ENCODE measurements at regions not wholly inside any gene's neighbourhood (a gene's known extent, or its start where the extent isn't known, plus 50 kb on each side); places are given as distances from the start of the nearest gene placed in this dataset.
"Not testable (repeated sequence)": the region's sequence is repeated elsewhere in the genome, so short reads cannot be mapped to it uniquely, and the experiment has no call there.

DNA sequence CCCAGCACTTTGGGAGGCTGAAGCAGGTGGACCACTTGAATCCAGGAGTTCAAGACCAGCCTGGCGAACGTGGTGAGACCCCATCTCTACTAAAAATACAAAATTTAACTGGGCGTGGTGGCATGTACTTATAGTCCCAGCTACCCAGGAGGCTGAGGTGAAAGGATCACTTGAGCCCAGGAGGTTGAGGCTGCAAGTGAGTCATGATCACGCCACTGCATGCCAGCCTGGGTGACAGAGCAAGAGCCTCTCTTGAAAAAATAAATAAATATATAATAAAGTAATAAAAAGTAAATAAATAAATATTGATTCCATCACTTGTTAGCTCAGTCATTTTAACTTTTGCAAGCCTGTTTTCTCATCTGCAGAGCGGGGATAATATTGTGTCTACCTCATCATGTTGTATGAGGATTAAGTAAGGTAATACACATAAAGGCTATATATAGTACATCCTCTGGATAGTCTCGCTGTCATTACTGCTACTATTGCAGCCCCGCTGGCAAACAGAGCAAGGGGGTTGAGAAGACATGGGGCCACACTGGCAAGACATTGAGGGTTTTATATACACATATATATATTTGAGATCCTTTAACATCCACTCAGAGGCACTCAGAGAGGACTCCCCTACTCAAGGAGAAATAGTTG is 210.9 kb downstream of the C9orf152 start:
- no peak overlapping the region for H3K27ac ChIP-seq (ENCODE audit: low read length)
- no peaks in the 10 kb centered on the region for H3K9me3 ChIP-seq (ENCODE audit: control insufficient read depth, insufficient read depth, low read length)
- no peaks in the 10 kb centered on the region for H3K36me3 ChIP-seq (ENCODE audit: control insufficient read depth, insufficient read depth, low read length)
- H3K27me3 ChIP-seq (ENCODE audit: control insufficient read depth, insufficient read depth, low read length) = no peaks in the 10 kb centered on the region
- no peak for DNase-seq (ENCODE audit: low read depth, low spot score)
- no peak overlapping the region for H3K4me3 ChIP-seq (ENCODE audit: low read length)
- H3K4me1 ChIP-seq (ENCODE audit: control insufficient read depth, insufficient read depth, low read length) = no peaks in the 10 kb centered on the region
- WGBS (ENCODE audit: insufficient coverage, insufficient read length) = no CpG with 5 or more reads among the region's 7 CpGs

DNA sequence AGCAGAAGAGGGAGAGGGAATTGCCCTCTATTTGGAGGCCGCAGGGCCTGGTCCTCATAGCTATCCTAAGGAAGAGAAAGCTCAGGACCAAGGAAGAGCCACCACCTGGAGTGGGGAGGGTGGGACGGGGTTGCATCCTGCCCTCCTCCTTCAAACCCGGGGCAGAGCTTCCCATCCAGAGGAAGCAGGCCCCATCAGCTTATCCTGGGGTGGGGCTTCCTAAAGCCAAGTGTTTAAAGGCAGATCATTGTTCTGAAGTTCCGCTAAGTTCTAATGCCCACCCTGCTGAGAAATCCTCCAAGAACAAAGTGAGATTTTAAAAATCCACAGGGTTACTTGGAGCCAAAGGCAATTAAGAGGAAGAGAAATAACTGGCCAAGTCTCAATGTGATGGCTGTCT is 210.3 kb downstream of the C9orf152 start:
- H3K27ac ChIP-seq (ENCODE audit: low read length) = no peak overlapping the region
- no peaks in the 10 kb centered on the region for H3K36me3 ChIP-seq (ENCODE audit: control insufficient read depth, insufficient read depth, low read length)
- H3K4me1 ChIP-seq (ENCODE audit: control insufficient read depth, insufficient read depth, low read length) = no peaks in the 10 kb centered on the region
- WGBS (ENCODE audit: insufficient coverage, insufficient read length) = no CpG with 5 or more reads among the region's 4 CpGs
- H3K9me3 ChIP-seq (ENCODE audit: control insufficient read depth, insufficient read depth, low read length) = no peaks in the 10 kb centered on the region
- H3K27me3 ChIP-seq (ENCODE audit: control insufficient read depth, insufficient read depth, low read length) = no peaks in the 10 kb centered on the region
- no peak for DNase-seq (ENCODE audit: low read depth, low spot score)
- no peak overlapping the region for H3K4me3 ChIP-seq (ENCODE audit: low read length)

DNA sequence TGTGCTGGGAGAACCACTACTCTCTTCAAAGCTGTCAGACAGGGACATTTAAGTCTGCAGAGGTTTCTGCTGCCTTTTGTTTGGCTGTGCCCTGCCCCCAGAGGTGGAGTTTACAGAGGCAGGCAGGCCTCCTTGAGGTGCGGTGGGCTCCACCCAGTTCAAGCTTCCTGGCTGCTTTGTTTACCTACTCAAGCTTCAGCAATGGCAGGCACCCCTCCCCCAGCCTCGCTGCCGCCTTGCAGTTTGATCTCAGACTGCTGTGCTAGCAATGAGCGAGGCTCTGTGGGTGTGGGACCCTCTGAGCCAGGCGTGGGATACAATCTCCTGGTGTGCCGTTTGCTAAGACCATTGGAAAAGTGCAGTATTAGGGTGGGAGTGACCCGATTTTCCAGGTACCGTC is 202.4 kb downstream of the C9orf152 start:
- H3K27ac ChIP-seq (ENCODE audit: low read length); H3K9me3 ChIP-seq (ENCODE audit: control insufficient read depth, insufficient read depth, low read length); H3K4me1 ChIP-seq (ENCODE audit: control insufficient read depth, insufficient read depth, low read length); H3K27me3 ChIP-seq (ENCODE audit: control insufficient read depth, insufficient read depth, low read length); H3K4me3 ChIP-seq (ENCODE audit: low read length); DNase-seq (ENCODE audit: low read depth, low spot score); H3K36me3 ChIP-seq (ENCODE audit: control insufficient read depth, insufficient read depth, low read length): not testable (repeated sequence)
- WGBS (ENCODE audit: insufficient coverage, insufficient read length) = no CpG with 5 or more reads among the region's 8 CpGs

DNA sequence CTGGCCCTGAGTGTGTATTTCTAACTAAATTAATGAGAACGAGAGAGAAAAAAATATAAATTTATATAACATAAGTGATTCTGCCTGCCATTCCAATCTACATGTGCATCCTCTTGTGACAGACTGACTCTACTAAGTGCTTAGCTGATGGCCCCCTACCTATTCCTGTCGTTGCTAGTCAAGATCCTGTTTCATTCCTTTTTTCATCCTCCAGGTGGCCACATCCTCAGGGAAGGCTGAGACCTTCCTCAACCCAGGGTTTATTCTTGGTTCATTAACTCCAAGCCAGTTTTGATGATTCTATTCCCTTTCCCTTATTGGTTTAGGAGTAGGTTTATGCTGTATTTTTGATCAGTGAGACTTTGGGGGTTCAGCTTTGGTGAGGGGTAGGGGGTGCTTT is 201.3 kb downstream of the C9orf152 start:
- Histone ChIP-seq H3K9me3 (ENCODE audit: control insufficient read depth, insufficient read depth, low read length) (no peaks in the 10 kb centered on the region), H3K4me3 (ENCODE audit: low read length) (no peak overlapping the region), H3K27me3 (ENCODE audit: control insufficient read depth, insufficient read depth, low read length) (no peaks in the 10 kb centered on the region), H3K27ac (ENCODE audit: low read length) (no peak overlapping the region), H3K4me1 (ENCODE audit: control insufficient read depth, insufficient read depth, low read length) (no peaks in the 10 kb centered on the region), H3K36me3 (ENCODE audit: control insufficient read depth, insufficient read depth, low read length) (no peaks in the 10 kb centered on the region)
- DNase-seq (ENCODE audit: low read depth, low spot score) = no peak
- no CpG with 5 or more reads among the region's 2 CpGs for WGBS (ENCODE audit: insufficient coverage, insufficient read length)

DNA sequence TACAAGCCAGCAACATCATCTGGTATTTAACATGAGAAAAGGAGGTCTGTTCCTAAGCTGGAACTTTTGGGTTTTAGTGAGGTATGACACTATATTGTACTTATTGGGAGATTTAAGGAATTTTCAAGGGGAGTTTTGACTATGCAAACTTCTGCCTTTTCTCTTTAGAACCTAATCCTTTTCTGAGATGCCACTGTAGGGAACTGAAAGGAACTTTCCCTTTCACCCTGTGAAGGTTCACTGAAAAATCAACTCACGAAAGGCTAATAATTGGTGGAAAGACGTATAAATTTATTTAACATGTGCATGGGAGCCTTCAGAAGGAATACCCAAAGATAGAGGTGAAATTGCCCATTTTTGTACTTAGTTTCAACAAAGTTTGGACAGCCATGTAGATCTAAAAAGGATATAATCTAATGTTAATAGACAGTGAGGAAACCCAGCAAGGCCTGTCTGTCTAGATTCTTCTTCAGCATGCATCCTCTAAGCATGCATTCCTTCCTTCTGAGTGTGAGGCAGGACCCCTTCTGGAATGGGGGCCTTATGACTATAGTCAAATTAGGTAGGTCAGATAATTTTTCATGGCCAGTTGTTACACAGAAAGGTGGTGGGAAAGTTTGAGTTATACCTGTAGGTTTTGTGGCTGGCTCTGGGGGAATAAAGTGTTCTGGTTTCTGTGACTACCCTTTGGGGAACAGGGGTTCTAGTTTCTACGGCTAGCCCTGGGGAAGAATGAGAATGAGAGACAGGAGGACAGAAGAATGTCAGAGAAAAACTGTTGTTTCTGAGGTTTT is 200.3 kb downstream of the C9orf152 start:
- no peaks in the 10 kb centered on the region for H3K27me3 ChIP-seq (ENCODE audit: control insufficient read depth, insufficient read depth, low read length)
- H3K36me3 ChIP-seq (ENCODE audit: control insufficient read depth, insufficient read depth, low read length) = no peaks in the 10 kb centered on the region
- H3K9me3 ChIP-seq (ENCODE audit: control insufficient read depth, insufficient read depth, low read length) = no peaks in the 10 kb centered on the region
- WGBS (ENCODE audit: insufficient coverage, insufficient read length) = no CpG with 5 or more reads among the region's 3 CpGs
- no peak for DNase-seq (ENCODE audit: low read depth, low spot score)
- no peak overlapping the region for H3K4me3 ChIP-seq (ENCODE audit: low read length)
- no peak overlapping the region for H3K27ac ChIP-seq (ENCODE audit: low read length)
- no peaks in the 10 kb centered on the region for H3K4me1 ChIP-seq (ENCODE audit: control insufficient read depth, insufficient read depth, low read length)

DNA sequence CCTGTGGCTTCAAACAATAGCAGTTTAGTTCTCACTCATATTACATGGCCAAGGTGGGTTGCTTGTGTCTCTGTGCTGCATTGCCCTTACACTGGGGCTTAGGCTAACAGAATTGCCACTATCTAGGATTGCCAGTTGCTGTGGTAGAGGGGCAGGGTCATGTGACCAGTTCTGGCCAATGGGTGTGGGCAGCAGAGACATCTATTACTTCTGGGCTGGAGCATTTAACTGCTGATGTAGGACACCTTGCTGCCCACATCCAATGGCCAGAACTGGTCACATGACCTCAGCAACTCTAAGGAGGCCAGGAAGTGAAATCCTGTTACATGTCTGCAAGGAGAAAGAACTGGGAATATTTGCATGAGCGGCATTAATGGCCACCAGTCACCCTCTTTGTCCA is 199.3 kb downstream of the C9orf152 start:
- no CpG with 5 or more reads among the region's 1 CpG for WGBS (ENCODE audit: insufficient coverage, insufficient read length)
- no peak for DNase-seq (ENCODE audit: low read depth, low spot score)
- no peak overlapping the region for H3K27ac ChIP-seq (ENCODE audit: low read length)

DNA sequence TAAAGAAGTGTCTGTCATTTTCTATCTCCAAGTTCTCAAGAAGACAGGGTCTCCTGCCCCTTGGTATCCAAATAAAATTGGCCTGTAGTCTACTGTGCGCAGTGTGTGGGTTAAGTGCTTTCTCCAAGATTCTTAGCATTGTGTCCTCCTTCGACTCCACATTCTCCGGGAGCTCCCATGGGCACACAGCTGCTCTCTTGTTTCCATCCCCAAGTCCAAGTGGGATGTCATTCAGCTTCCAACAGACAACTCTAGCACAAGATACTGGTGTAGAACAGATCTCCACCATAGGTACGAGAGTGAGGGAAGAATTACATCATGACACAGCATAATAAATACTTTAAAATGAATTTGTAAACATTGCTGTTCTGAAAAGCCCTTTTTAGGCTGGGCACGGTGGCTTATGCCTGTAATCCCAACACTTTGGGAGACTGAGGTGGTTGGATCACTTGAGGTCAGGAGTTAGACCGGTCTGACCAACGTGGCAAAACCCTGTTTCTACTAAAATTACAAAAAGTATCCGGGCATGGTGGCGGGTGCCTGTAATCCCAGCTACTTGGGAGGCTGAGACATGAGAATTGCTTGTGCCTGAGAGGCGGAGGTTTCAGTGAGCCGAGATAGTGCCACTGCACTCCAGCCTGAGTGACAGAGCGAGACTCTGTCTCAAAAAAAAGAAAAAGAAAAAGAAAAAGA is 196.2 kb downstream of the C9orf152 start:
- no peak for DNase-seq (ENCODE audit: low read depth, low spot score)
- H3K36me3 ChIP-seq (ENCODE audit: control insufficient read depth, insufficient read depth, low read length) = no peaks in the 10 kb centered on the region
- H3K27me3 ChIP-seq (ENCODE audit: control insufficient read depth, insufficient read depth, low read length) = no peaks in the 10 kb centered on the region
- no peaks in the 10 kb centered on the region for H3K4me1 ChIP-seq (ENCODE audit: control insufficient read depth, insufficient read depth, low read length)
- no peaks in the 10 kb centered on the region for H3K9me3 ChIP-seq (ENCODE audit: control insufficient read depth, insufficient read depth, low read length)
- H3K27ac ChIP-seq (ENCODE audit: low read length) = no peak overlapping the region
- WGBS (ENCODE audit: insufficient coverage, insufficient read length) = no CpG with 5 or more reads among the region's 12 CpGs
- H3K4me3 ChIP-seq (ENCODE audit: low read length) = no peak overlapping the region

More for the DNA sequence above, 199.3 kb downstream of the C9orf152 start:
- Histone ChIP-seq H3K36me3 (ENCODE audit: control insufficient read depth, insufficient read depth, low read length) (no peaks in the 10 kb centered on the region), H3K4me1 (ENCODE audit: control insufficient read depth, insufficient read depth, low read length) (no peaks in the 10 kb centered on the region), H3K4me3 (ENCODE audit: low read length) (no peak overlapping the region), H3K9me3 (ENCODE audit: control insufficient read depth, insufficient read depth, low read length) (no peaks in the 10 kb centered on the region), H3K27me3 (ENCODE audit: control insufficient read depth, insufficient read depth, low read length) (no peaks in the 10 kb centered on the region)

DNA sequence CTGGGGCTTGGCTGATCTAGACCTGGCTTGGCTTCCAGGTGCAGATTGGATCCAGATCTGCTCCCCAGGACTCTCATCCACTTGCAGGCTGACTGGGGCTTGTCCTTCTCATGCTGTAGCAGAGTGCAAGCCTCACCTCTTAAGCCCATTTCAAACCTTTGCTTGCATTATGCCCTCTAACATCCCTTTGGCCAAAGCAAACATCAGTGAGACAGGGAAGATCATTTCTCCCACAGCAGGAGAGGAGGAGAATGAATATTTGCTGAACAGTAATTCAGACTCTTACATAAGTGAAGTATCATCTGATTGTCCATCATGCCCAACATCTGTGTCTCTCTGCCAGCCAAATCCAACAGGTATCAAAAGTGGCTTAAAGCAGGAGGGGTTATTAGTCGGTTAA is 194.9 kb downstream of the C9orf152 start:
- WGBS (ENCODE audit: insufficient coverage, insufficient read length) = no CpG with 5 or more reads among the region's 1 CpG

DNA sequence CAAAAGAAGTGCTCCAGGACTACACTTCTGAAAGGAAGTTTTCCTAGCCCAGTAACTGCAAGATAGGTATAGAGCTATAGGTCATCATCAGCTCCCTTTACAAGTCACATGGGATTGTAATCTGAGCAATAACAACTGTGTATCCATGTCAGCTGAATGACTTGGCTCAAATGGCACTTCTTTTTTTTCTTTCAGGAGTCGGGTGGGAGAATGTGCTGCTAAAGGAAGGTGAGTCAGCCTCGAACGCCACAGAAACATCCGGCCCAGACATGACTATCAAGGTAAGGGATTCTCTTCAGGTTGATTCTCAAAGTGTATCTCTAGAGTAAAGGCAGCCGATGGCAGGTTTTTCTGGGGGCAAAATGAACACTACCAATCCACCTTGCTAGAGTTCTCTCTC is 192.2 kb downstream of the C9orf152 start:
- Histone ChIP-seq H3K27ac (ENCODE audit: low read length) (no peak overlapping the region), H3K36me3 (ENCODE audit: control insufficient read depth, insufficient read depth, low read length) (no peaks in the 10 kb centered on the region), H3K4me3 (ENCODE audit: low read length) (no peak overlapping the region), H3K4me1 (ENCODE audit: control insufficient read depth, insufficient read depth, low read length) (no peaks in the 10 kb centered on the region), H3K9me3 (ENCODE audit: control insufficient read depth, insufficient read depth, low read length) (no peaks in the 10 kb centered on the region), H3K27me3 (ENCODE audit: control insufficient read depth, insufficient read depth, low read length) (no peaks in the 10 kb centered on the region)
- no peak for DNase-seq (ENCODE audit: low read depth, low spot score)
- WGBS (ENCODE audit: insufficient coverage, insufficient read length) = no CpG with 5 or more reads among the region's 5 CpGs

More for the DNA sequence above, 194.9 kb downstream of the C9orf152 start:
- Histone ChIP-seq H3K9me3 (ENCODE audit: control insufficient read depth, insufficient read depth, low read length) (no peaks in the 10 kb centered on the region), H3K27ac (ENCODE audit: low read length) (no peak overlapping the region), H3K27me3 (ENCODE audit: control insufficient read depth, insufficient read depth, low read length) (no peaks in the 10 kb centered on the region), H3K4me1 (ENCODE audit: control insufficient read depth, insufficient read depth, low read length) (no peaks in the 10 kb centered on the region), H3K36me3 (ENCODE audit: control insufficient read depth, insufficient read depth, low read length) (no peaks in the 10 kb centered on the region), H3K4me3 (ENCODE audit: low read length) (no peak overlapping the region)
- DNase-seq (ENCODE audit: low read depth, low spot score) = no peak

DNA sequence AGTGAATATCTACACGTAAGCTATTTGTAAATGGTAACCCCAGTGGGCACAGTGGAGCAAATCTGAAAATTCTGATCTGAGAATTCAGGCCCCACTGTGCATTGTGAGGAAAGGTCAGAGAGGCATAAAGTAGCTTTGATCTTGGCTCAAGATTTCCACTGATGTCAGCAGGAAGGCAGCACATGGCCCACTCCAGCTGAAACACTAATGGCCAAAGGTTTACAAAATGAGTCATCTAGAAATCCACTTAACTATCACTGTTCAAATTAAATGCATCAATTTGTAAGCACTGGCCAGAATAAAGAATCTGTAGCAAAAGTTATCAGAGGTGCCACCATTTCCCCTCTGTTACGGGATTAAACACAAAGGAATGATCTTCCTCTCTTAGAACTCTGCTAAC is 191.6 kb downstream of the C9orf152 start:
- H3K4me1 ChIP-seq (ENCODE audit: control insufficient read depth, insufficient read depth, low read length) = no peaks in the 10 kb centered on the region
- H3K36me3 ChIP-seq (ENCODE audit: control insufficient read depth, insufficient read depth, low read length) = no peaks in the 10 kb centered on the region
- WGBS (ENCODE audit: insufficient coverage, insufficient read length) = no CpG with 5 or more reads among the region's 2 CpGs
- H3K27me3 ChIP-seq (ENCODE audit: control insufficient read depth, insufficient read depth, low read length) = no peaks in the 10 kb centered on the region
- no peaks in the 10 kb centered on the region for H3K9me3 ChIP-seq (ENCODE audit: control insufficient read depth, insufficient read depth, low read length)
- H3K27ac ChIP-seq (ENCODE audit: low read length) = no peak overlapping the region
- no peak for DNase-seq (ENCODE audit: low read depth, low spot score)
- no peak overlapping the region for H3K4me3 ChIP-seq (ENCODE audit: low read length)

Measured in iPS DF 6.9 (cell line).